Choroid plexus epithelial cell (primary cell): ENCODE measurements at regions not wholly inside any gene's neighbourhood (a gene's known extent, or its start where the extent isn't known, plus 50 kb on each side); places are given as distances from the start of the nearest gene placed in this dataset.

Source experiments
- DNase-seq: peaks from one replicate; pipeline ENCODE4 v3.0.0-alpha.2; 2010; ENCODE audit warnings: low read depth
- H3K4me3 ChIP-seq: 2 replicates; pipeline ENCODE4 v1.5.1; 2011; ENCODE audit warnings: low read depth, mild to moderate bottlenecking, control low read depth, low read length, moderate library complexity
- CTCF ChIP-seq: conservative IDR thresholded peaks from 2 replicates; pipeline ENCODE4 v1.5.1; 2011; ENCODE audit warnings: low read depth, mild to moderate bottlenecking, control low read depth, inconsistent platforms, low read length, moderate library complexity

GRCh38 chr21:35953597-35953996, 106.7 kb downstream of the SETD4 start:
- peak; percentile 38 for DNase-seq

GRCh38 chr21:35952651-35953340, 107.5 kb downstream of the SETD4 start:
- no peak for TF ChIP-seq CTCF
- no peak for DNase-seq
- no peak overlapping the region for H3K4me3 ChIP-seq

More at GRCh38 chr21:35953597-35953996, 106.7 kb downstream of the SETD4 start:
- no peak overlapping the region for H3K4me3 ChIP-seq
- no peak for TF ChIP-seq CTCF

GRCh38 chr21:35948982-35949381, 111.3 kb downstream of the SETD4 start:
- TF ChIP-seq CTCF: no peak
- no peak overlapping the region for H3K4me3 ChIP-seq
- DNase-seq: no peak

- H3K4me3 ChIP-seq: no peak overlapping the region
- no peak for DNase-seq
- no peak for TF ChIP-seq CTCF
Measured at GRCh38 chr21:35945089-35945671, 115.1 kb downstream of the SETD4 start.

- no peak for DNase-seq
- no peak for TF ChIP-seq CTCF
Measured at GRCh38 chr21:35943752-35944151, 116.6 kb downstream of the SETD4 start.

GRCh38 chr21:35942211-35943144, 117.8 kb downstream of the SETD4 start:
- DNase-seq: no peak
- TF ChIP-seq CTCF: no peak
- H3K4me3 ChIP-seq: no peak overlapping the region

More at GRCh38 chr21:35943752-35944151, 116.6 kb downstream of the SETD4 start:
- H3K4me3 ChIP-seq: no peak overlapping the region
